ENCODE measurements at regions not wholly inside any gene's neighbourhood (a gene's known extent, or its start where the extent isn't known, plus 50 kb on each side); places are given as distances from the start of the nearest gene placed in this dataset.
"Not testable (repeated sequence)": the region's sequence is repeated elsewhere in the genome, so short reads cannot be mapped to it uniquely, and the experiment has no call there.

DNA sequence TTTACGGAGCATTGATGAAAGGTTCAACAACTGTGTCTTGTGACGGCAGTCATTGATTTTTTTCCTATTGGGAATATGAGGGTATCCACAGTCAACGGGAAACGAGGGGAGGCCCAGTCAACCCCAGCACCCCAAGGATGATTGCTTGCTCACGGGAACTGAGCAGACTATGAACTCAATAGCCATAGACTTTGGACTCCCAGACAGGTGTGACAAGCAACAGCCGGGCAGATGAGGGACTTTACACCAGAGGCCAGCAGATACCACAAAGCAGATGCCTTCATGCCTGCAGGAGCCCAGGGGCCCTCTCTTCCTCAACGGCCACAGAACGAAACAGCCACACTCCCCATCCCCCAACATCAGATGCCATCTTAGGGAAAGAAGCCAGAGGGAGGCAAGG is 80.3 kb upstream of the FLT1 start:
- intact Hi-C loops (cut with DNase I), result no loop called here
- no peak for DNase-seq

DNA sequence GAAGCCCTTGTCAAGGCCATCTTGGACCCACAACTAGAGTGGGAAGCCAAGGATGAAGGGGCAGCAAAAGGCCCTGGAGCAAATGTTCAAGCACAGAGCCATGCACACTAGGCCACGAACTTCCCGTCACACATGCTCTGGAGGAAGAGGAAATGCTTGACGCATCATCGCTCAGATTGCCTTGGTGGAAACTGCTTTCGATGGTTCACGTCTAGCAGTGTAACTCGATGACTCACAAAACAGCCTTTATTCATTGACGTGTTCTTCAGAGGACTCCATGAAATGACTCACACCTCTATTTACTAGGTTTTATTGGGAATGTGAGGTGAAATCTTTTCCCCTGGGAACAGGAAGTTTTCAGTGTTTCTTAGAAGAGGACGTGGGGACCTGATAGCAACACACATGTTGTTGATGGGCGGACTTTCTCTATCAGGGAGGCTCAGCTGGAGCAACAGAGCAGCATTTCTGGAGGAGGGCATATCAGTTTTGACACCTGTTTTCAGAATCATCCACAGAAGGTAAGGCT is 79.8 kb upstream of the FLT1 start:
- DNase-seq, result peak in 5 of 42 donors; percentile 16 to 46 (median 38)
- intact Hi-C loops (cut with DNase I), result no loop called here

- DNase-seq, result peak in 1 of 42 donors; percentile 9
- intact Hi-C loops (cut with DNase I), result no loop called here
These were observed 78.9 kb upstream of the FLT1 start for GRCh38 chr13:28573595-28574373.

DNA sequence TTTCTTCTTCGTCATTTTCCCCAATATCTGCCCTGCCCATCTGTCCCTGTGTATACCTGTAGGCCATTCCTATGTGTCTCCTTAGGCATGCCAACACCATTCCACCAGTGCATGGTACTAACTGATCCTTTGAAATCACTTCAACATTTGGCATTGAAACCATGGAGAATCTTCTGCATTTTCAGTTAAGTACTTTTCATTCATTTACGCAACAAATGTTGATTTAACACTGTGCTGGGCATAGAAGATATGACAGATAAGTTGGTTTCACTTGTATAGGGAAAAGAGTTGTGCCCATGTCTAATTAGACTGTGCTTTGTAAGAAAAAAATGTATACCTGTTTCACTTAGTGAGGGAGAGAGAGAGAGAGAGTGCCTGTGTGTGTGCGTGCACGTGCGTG is 77.9 kb upstream of the FLT1 start:
- DNase-seq, result no peak
- intact Hi-C loops (cut with DNase I), result no loop called here

DNA sequence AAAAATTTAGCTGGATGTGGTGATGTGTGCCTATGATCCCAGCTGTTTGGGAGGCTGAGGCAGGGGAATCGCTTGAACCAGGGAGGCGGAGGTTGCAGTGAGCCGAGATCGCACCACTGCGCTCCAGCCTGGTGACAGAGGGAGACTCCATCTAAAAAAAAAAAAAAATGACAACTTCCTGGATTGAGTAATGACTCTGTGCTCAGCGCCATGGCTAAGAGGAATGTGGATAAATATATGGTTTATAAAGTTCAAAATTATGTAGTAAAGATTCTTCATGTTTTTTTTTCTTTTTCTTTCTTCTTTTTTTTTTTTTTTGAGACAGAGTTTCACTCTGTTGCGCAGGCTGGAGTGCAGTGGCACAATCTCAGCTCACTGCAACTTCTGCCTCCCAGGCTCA is 75.4 kb upstream of the FLT1 start:
- intact Hi-C loops (cut with DNase I); DNase-seq: not testable (repeated sequence)

GRCh38 chr13:28569886-28570285 is 75.0 kb upstream of the FLT1 start:
- intact Hi-C loops (cut with DNase I), result no loop called here
- DNase-seq, result no peak

- intact Hi-C loops (cut with DNase I), result no loop called here
These were observed 73.4 kb upstream of the FLT1 start for GRCh38 chr13:28568286-28568685.

GRCh38 chr13:28566891-28567290 is 72.0 kb upstream of the FLT1 start:
- intact Hi-C loops (cut with DNase I), result no loop called here
- DNase-seq, result no peak

More at GRCh38 chr13:28568286-28568685, 73.4 kb upstream of the FLT1 start:
- peak; percentile 16 to 82 (median 65) for DNase-seq

GRCh38 chr13:28566283-28566682 is 71.4 kb upstream of the FLT1 start:
- intact Hi-C loops (cut with DNase I), result no loop called here
- DNase-seq, result no peak

DNA sequence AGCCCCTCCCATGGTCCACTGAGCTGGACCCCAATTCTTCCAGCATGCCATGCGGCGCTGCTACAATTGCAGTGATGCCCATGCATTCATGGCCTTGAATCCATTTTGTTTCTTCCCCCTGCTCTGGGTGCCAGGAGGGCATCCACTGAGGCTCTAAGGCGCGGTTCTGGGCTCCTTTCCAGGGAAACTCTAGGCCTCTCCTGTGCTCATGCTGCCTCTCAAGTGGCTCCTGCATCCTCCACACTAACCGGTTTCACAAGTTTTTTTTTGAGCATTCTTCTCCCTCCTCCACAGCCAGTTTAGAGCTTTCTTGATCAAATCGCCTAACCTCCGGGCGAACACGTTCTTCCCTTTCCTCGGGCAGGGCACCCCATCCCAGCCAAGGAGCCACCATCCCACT is 69.1 kb upstream of the FLT1 start:
- intact Hi-C loops (cut with DNase I), result no loop called here
- no peak for DNase-seq

- DNase-seq, result no peak
- intact Hi-C loops (cut with DNase I), result no loop called here
These were observed 68.7 kb upstream of the FLT1 start for GRCh38 chr13:28563609-28564008.

GRCh38 chr13:28560612-28561011 is 65.7 kb upstream of the FLT1 start:
- DNase-seq, result no peak
- intact Hi-C loops (cut with DNase I), result no loop called here

GRCh38 chr13:28559636-28560259 is 64.8 kb upstream of the FLT1 start:
- intact Hi-C loops (cut with DNase I), result no loop called here
- DNase-seq, result no peak

GRCh38 chr13:28558567-28558966 is 63.6 kb upstream of the FLT1 start:
- no peak for DNase-seq
- intact Hi-C loops (cut with DNase I), result no loop called here

DNA sequence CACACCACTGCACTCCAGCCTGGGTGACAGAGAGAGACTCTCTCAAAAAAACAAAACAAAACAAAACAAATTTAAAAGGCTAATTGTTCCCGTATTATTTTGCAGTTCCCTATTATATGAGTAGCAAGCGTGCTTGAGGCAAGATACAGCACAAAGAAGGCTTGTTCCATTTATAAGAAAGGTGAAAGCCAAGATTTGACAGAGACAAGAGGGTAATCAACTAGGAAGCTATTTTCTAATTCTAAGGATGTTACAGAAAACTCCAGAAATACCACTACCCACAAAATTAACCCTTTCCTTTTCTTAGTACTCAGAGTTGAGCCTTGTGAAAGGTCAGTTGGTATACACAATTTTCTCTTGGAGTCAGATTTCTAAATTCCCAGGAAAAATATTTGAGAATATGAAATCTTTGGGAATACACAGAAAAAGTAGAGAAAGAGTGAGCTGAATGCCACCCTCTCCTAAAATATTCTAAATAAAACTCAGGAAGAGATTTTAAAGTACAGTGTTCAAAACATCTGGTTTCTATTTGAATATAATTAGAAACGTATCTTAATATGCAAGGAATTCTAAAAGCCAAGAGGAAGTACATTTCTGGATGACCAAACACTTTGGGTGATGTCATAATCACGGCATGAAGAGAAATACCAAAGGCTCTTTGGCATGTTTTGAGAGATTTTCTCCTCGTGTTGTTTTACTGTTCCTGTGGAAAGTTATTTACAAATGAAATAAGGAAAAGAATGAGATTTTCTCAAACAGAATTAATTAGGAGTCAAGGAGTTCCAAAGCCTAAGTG is 63.0 kb upstream of the FLT1 start:
- DNase-seq, result no peak

DNA sequence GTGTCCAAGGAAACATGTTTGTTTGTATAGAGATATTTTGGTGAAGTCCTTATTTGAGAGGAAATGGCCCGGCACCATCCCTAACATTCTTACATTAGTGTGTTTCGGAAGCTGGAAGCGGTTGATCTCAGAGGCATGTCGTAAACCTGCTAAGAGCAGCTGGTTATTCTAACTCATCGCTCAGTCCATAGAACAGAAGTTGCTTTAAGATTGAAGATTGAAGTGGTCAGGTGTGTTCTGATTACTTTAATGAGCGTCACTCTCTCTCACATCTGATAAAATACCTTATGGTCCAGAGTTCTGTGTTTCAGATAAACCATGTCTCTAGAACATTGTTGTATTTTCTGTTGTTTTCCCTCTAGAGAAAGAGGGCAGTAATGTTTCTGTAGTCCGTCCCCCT is 60.2 kb upstream of the FLT1 start:
- no peak for DNase-seq

More for the DNA sequence above, 63.0 kb upstream of the FLT1 start:
- intact Hi-C loops (cut with DNase I), result no loop called here

DNA sequence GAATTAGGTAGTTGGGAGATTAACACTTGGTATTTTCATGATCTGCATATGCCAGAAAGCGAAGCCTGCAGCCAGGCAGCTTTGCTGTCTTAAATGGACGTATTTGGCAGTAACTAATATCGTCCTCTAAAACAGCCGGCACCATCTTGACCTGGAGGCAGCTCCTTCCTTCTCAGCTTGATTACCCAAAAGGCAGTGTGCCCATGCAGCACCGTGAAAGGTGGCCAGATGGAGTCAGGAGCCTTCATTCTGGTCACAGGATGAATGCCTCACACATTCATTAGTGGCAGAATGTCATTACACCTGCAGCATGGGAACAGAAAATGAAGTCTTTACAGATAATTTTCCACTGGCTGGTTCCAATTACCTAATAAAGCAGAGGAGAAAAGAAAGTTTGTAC is 59.0 kb upstream of the FLT1 start:
- intact Hi-C loops (cut with DNase I), result no loop called here
- no peak for DNase-seq

More for the DNA sequence above, 60.2 kb upstream of the FLT1 start:
- intact Hi-C loops (cut with DNase I), result no loop called here

- intact Hi-C loops (cut with DNase I), result no loop called here
- no peak for DNase-seq
These were observed 57.4 kb upstream of the FLT1 start for GRCh38 chr13:28552288-28552687.

GRCh38 chr13:28551498-28551895 is 56.6 kb upstream of the FLT1 start:
- intact Hi-C loops (cut with DNase I), result no loop called here

More at GRCh38 chr13:28551498-28551895, 56.6 kb upstream of the FLT1 start:
- DNase-seq, result no peak
